ENCODE measurements at regions not wholly inside any gene's neighbourhood (a gene's known extent, or its start where the extent isn't known, plus 50 kb on each side); places are given as distances from the start of the nearest gene placed in this dataset.

- H3K4me3 ChIP-seq (ENCODE audit: low read length), result no peak overlapping the region
- H3K9me3 ChIP-seq (ENCODE audit: low read depth, low read length), result no peaks in the 10 kb centered on the region
- H3K27me3 ChIP-seq (ENCODE audit: insufficient read depth, low read length), result no peaks in the 10 kb centered on the region
- H3K4me1 ChIP-seq (ENCODE audit: insufficient read depth, low read length), result peaks cover 36% of the 10 kb centered on the region
Measured at GRCh38 chr12:89245090-89245489, 107.2 kb downstream of the DUSP6 start.

- H3K27me3 ChIP-seq (ENCODE audit: insufficient read depth, low read length), result no peaks in the 10 kb centered on the region
- no peaks in the 10 kb centered on the region for H3K9me3 ChIP-seq (ENCODE audit: low read depth, low read length)
- peaks cover 36% of the 10 kb centered on the region for H3K4me1 ChIP-seq (ENCODE audit: insufficient read depth, low read length)
- no peak overlapping the region for H3K4me3 ChIP-seq (ENCODE audit: low read length)
Measured at GRCh38 chr12:89244536-89244935, 107.8 kb downstream of the DUSP6 start.

DNA sequence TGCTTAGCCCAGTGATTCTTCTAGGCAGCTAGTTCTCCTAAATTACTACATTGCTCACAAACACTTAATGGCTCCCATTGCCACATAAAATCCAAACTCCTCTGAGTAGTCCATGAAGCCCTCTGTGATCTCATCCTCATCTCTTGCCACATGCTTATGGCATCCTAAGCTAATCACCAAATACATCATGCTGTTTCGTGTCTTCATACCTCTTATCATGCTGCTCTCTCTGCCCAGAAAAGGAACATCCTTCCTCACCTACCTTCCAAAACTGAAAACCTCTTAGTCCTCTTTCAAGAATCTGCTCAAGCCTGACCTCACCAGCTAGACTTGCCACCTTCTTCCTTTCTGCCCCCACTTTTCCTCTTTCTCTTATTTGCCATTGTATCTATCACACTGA lies 108.5 kb downstream of the DUSP6 start:
- no peak overlapping the region for H3K4me3 ChIP-seq (ENCODE audit: low read length)
- no peaks in the 10 kb centered on the region for H3K27me3 ChIP-seq (ENCODE audit: insufficient read depth, low read length)
- peaks cover 37% of the 10 kb centered on the region for H3K4me1 ChIP-seq (ENCODE audit: insufficient read depth, low read length)
- H3K9me3 ChIP-seq (ENCODE audit: low read depth, low read length), result no peaks in the 10 kb centered on the region

GRCh38 chr12:89239534-89239933 lies 112.8 kb downstream of the DUSP6 start:
- Histone ChIP-seq H3K4me3 (ENCODE audit: low read length) (no peak overlapping the region), H3K4me1 (ENCODE audit: insufficient read depth, low read length) (peaks cover 41% of the 10 kb centered on the region), H3K27me3 (ENCODE audit: insufficient read depth, low read length) (no peaks in the 10 kb centered on the region), H3K9me3 (ENCODE audit: low read depth, low read length) (no peaks in the 10 kb centered on the region)

DNA sequence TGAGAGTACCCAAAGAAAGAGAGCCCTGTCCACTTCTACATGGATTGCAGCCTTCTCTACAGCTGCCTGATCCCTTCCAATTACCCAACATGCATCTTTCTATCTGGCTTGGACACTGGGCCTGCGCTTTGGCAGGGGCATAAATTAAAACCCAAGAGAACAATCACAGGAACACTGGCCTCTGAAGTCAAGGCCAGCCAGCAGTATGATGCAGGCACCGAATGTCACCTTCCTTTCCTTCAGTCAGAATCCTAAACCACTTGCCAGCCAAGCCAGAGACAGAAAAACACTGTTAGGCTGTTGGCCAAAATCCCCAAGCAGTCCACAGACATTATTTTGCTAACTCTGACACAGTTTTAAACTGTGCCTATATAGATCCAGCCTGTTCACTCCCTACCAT lies 113.7 kb downstream of the DUSP6 start:
- Histone ChIP-seq H3K27me3 (ENCODE audit: insufficient read depth, low read length) (no peaks in the 10 kb centered on the region), H3K9me3 (ENCODE audit: low read depth, low read length) (no peaks in the 10 kb centered on the region), H3K4me1 (ENCODE audit: insufficient read depth, low read length) (peaks cover 34% of the 10 kb centered on the region), H3K4me3 (ENCODE audit: low read length) (no peak overlapping the region)

GRCh38 chr12:89237763-89238162 lies 114.5 kb downstream of the DUSP6 start:
- no peak overlapping the region for H3K4me3 ChIP-seq (ENCODE audit: low read length)
- H3K27me3 ChIP-seq (ENCODE audit: insufficient read depth, low read length), result no peaks in the 10 kb centered on the region
- no peaks in the 10 kb centered on the region for H3K9me3 ChIP-seq (ENCODE audit: low read depth, low read length)
- peaks cover 32% of the 10 kb centered on the region for H3K4me1 ChIP-seq (ENCODE audit: insufficient read depth, low read length)

DNA sequence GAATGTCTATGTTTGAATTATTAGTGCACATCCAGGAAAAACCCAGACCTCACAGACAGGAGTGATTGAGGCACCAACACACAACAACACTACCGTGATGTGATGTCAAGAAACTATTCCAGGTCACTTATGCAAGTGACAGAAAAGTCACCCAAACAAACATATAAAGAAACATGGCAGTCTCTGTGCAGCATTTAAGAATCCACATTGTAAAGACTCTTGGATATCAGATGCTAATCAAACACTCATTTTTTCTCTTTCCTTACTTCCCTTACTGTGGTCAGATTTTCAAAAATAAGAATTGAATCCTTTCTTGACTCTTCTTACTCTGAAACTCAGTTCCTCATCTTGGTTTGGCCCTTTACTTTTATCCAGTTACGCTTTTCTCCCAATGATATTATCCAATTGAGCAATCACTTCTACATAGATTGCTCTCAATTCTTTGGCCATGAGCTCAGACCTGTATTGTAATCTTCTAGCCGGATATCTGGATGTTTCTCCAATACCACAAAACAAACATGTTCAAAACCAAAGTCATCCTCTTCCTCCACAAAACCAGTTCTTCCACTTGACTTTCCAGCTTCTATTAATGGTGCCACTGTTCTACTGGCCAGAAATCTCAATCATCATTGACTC lies 115.4 kb downstream of the DUSP6 start:
- Histone ChIP-seq H3K4me1 (ENCODE audit: insufficient read depth, low read length) (peaks cover 32% of the 10 kb centered on the region), H3K27me3 (ENCODE audit: insufficient read depth, low read length) (no peaks in the 10 kb centered on the region), H3K4me3 (ENCODE audit: low read length) (no peak overlapping the region), H3K9me3 (ENCODE audit: low read depth, low read length) (no peaks in the 10 kb centered on the region)

DNA sequence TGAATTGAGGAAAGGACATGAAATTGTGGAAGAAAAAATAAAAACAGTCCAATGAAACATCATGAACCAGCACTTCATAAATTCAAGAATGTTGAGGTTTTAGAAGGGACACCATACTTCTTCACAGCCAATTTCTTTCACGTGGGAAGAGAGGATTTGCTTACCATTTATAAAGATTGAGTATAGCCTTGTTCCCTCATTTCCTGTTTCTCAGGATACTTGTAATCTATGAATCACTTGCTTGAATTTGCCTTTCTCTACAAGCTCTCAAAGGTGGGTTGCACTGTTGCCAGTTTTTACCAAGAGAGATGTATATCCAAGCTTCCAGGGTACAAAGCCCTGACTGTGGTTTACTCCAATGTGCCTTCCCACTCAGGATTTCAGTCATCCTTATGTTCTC lies 116.1 kb downstream of the DUSP6 start:
- Histone ChIP-seq H3K9me3 (ENCODE audit: low read depth, low read length) (no peaks in the 10 kb centered on the region), H3K4me3 (ENCODE audit: low read length) (no peak overlapping the region), H3K27me3 (ENCODE audit: insufficient read depth, low read length) (no peaks in the 10 kb centered on the region), H3K4me1 (ENCODE audit: insufficient read depth, low read length) (peaks cover 32% of the 10 kb centered on the region)

DNA sequence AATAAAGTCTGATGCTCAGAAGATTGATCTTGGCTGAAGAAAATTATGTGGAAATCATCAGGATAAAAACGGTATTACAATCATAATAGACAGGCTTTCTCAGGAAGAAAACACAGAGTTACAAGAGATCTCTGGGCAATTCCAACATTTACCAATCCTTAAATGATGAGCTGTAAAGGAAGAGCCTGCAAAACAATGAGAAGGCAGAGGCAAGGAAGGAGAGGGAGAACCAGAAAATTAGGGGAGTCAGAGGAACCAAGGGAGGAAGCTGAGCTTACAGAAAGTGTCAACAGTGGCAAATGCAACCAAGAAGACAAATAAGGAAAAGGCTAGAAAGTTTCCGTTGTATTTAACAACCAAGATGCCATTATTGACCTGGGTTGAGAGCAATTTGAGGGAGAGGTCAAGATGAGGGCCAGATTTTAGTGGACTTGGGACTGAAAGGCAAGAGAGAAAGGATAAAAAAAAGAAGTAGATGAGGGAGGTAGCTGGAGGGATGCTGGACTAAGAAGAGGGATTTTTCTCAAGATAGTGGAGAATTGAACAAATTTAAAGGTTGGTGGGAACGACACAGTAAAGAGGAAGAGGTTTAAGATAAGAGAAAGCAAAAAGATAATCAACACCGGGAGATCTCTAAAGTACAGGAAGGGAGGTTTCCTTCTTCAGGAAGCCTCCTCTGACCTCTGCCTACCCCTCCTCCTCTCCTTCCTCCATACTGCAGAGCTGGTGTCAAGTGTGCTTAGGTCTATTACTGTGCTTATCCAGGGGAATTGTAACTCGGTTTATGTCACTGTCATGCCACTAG lies 116.9 kb downstream of the DUSP6 start:
- no peak overlapping the region for H3K4me3 ChIP-seq (ENCODE audit: low read length)
- peaks cover 32% of the 10 kb centered on the region for H3K4me1 ChIP-seq (ENCODE audit: insufficient read depth, low read length)
- H3K27me3 ChIP-seq (ENCODE audit: insufficient read depth, low read length), result no peaks in the 10 kb centered on the region
- no peaks in the 10 kb centered on the region for H3K9me3 ChIP-seq (ENCODE audit: low read depth, low read length)

DNA sequence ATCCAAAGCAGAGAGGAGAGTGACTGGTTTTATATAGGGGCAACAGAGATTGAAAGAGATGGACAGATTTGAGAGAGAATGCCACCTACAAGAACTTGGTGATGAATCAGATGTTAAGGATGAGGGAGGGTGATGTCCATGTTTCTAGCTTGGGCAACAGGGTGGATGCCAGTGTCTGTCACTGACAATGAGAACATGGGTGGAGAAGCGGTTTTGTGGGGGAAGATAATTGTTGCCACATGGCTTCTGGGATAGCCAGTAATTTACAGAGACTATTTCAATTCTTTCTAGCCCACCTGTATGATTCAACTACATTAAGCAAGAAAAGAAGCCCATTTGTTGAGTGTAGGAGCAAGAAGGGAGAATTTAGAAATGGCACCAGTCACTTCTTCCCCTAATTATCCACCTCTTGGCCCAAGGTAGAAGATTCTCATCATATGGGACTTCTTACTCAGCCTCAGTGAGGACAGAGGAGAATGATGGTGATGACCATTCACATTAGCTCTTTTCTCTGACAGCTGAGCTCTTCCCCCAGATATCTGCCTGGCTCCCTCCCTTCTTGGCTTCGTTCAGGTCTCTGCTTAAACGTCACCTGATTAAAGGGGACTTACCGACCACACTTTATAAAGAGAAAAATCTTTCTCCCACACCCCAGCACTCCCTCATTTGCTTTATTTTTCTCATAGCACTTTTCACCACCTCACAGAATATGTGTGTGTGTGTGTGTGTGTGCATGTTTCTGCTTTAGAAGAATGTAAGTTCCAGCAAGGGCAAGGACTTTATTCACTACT lies 117.8 kb downstream of the DUSP6 start:
- Histone ChIP-seq H3K4me1 (ENCODE audit: insufficient read depth, low read length) (peaks cover 32% of the 10 kb centered on the region), H3K9me3 (ENCODE audit: low read depth, low read length) (no peaks in the 10 kb centered on the region), H3K4me3 (ENCODE audit: low read length) (no peak overlapping the region), H3K27me3 (ENCODE audit: insufficient read depth, low read length) (no peaks in the 10 kb centered on the region)

DNA sequence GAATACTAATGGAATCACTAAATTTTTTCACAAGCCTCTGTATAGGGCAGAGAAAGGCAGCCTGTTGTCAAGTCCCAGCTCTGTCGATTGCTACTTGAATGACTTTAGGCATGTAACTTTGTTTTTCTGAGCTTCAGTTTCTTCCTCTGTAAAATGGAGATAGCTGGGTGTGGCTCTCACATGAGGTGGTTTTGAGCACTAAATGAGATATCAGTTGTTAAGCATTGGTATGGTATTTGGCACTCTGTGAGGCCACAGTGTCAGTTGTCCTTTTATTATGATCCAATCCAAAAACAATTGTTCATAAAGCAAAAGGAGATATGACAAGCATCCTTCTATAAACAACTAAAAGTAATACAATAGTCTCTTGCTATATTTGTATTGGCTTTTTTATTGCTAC lies 120.6 kb downstream of the DUSP6 start:
- Histone ChIP-seq H3K9me3 (ENCODE audit: low read depth, low read length) (no peaks in the 10 kb centered on the region), H3K27me3 (ENCODE audit: insufficient read depth, low read length) (no peaks in the 10 kb centered on the region), H3K4me1 (ENCODE audit: insufficient read depth, low read length) (peaks cover 27% of the 10 kb centered on the region), H3K4me3 (ENCODE audit: low read length) (no peak overlapping the region)

GRCh38 chr12:89230376-89231315 lies 121.7 kb downstream of the DUSP6 start:
- H3K4me1 ChIP-seq (ENCODE audit: insufficient read depth, low read length), result peaks cover 20% of the 10 kb centered on the region
- H3K4me3 ChIP-seq (ENCODE audit: low read length), result no peak overlapping the region
- no peaks in the 10 kb centered on the region for H3K9me3 ChIP-seq (ENCODE audit: low read depth, low read length)
- H3K27me3 ChIP-seq (ENCODE audit: insufficient read depth, low read length), result no peaks in the 10 kb centered on the region

DNA sequence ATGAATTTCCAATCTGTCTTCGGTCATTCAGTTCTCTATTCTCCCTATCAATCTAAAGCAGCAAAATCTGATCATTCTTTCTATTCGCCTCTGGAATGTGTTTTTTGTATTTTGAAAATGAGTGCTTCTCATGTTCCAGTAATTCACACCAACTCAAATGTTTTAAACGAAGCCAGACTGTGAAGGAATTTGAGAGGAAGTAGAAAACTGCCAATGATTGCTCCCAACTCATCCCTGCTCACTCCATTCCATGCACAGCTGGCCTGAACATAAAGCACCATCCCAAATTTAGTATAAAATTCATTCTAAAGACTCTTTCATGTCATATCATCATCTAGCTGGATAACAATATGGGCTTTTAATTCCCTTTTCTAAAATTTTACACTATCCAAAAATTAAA lies 123.8 kb downstream of the DUSP6 start:
- Histone ChIP-seq H3K4me1 (ENCODE audit: insufficient read depth, low read length) (peaks cover 17% of the 10 kb centered on the region), H3K4me3 (ENCODE audit: low read length) (no peak overlapping the region), H3K9me3 (ENCODE audit: low read depth, low read length) (no peaks in the 10 kb centered on the region), H3K27me3 (ENCODE audit: insufficient read depth, low read length) (no peaks in the 10 kb centered on the region)

DNA sequence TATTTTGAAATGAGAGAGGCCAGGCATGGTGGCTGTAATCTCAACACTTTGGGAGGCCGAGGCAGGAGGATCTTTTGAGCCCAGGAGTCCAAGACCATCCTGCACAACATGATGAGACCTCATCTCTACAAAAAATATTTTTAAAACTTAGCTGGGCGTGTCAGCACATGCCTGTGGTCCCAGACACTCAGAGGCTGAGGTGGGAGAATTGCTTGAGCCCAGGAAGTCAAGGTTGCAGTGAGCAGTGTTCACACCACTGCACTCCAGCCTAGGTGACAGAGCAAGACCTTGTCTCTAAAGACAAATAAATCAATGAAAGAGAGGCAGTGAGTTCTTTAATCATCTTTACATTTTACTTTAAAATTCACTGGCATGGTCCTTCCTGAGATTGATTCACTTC lies 124.5 kb downstream of the DUSP6 start:
- Histone ChIP-seq H3K27me3 (ENCODE audit: insufficient read depth, low read length) (no peaks in the 10 kb centered on the region), H3K9me3 (ENCODE audit: low read depth, low read length) (no peaks in the 10 kb centered on the region), H3K4me3 (ENCODE audit: low read length) (no peak overlapping the region), H3K4me1 (ENCODE audit: insufficient read depth, low read length) (peaks cover 19% of the 10 kb centered on the region)
